ENCODE measurements at regions not wholly inside any gene's neighbourhood (a gene's known extent, or its start where the extent isn't known, plus 50 kb on each side); places are given as distances from the start of the nearest gene placed in this dataset.
A peak's percentile ranks its signal among the peaks of the same experiment; 100 is the strongest.

DNA sequence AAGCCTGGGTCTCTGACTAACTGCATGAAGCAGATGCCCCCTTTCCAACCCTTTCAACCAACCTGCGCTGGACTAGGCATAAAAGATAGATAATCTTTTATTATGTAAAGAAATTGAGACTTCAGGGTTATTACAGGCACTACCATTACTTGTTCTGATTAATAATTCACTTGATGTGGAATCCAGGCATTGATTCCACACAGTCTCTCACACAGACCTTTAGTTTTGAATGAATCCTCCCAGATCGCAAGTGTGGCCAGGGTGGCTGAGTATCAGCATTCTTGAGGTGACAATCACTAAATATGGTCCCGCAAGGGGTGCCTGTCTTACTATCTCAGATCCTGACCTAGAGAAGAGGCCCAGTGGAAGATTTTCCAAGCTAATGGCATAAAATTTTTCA, 368.9 kb upstream of the ONECUT1 start:
- Mint-ChIP-seq H3K27ac (ENCODE audit: unreplicated experiment) (no peak overlapping the region), H3K36me3 (ENCODE audit: unreplicated experiment) (no peaks in the 10 kb centered on the region), H3K4me3 (ENCODE audit: unreplicated experiment) (no peak overlapping the region), H3K9me3 (ENCODE audit: unreplicated experiment) (no peaks in the 10 kb centered on the region), H3K27me3 (ENCODE audit: unreplicated experiment) (no peaks in the 10 kb centered on the region), H3K4me1 (ENCODE audit: low read depth, unreplicated experiment) (peaks cover 3% of the 10 kb centered on the region)
- no peak for DNase-seq
- TF ChIP-seq, protein P1, sequence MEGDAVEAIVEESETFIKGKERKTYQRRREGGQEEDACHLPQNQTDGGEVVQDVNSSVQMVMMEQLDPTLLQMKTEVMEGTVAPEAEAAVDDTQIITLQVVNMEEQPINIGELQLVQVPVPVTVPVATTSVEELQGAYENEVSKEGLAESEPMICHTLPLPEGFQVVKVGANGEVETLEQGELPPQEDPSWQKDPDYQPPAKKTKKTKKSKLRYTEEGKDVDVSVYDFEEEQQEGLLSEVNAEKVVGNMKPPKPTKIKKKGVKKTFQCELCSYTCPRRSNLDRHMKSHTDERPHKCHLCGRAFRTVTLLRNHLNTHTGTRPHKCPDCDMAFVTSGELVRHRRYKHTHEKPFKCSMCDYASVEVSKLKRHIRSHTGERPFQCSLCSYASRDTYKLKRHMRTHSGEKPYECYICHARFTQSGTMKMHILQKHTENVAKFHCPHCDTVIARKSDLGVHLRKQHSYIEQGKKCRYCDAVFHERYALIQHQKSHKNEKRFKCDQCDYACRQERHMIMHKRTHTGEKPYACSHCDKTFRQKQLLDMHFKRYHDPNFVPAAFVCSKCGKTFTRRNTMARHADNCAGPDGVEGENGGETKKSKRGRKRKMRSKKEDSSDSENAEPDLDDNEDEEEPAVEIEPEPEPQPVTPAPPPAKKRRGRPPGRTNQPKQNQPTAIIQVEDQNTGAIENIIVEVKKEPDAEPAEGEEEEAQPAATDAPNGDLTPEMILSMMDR (IDR thresholded peaks at IDR 0.05; ENCODE audit: partially characterized antibody, unreplicated experiment), result no peak

DNA sequence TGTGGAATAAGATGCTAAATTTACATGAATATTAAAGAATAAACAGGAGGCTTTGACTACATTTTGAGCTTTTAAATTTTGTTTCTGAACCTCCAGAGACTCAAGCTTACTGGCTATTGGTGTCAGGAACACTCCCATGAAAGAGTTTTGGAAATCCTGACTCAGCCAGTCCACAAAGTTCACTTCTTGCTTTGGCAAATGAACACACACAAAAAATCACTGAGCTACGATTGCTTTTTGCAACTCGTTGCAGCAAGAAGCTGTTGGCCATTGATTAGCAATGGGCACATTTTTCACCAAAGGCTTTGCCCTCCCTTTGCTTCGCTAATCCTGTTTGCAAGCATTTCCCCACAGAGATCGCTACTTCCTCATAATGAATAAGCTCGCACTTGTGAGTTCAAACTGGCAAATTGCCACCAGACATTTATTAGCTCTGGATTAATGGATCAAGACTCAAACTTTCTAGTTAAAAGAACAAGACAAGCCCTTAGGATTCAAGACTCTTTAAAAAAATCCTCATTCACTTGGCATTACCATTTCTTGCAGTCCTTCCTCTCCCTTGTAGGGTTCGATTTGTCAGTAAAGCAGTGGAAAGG, 343.2 kb upstream of the ONECUT1 start:
- Mint-ChIP-seq H3K27me3 (ENCODE audit: unreplicated experiment) (peaks cover 4% of the 10 kb centered on the region), H3K36me3 (ENCODE audit: unreplicated experiment) (no peaks in the 10 kb centered on the region), H3K27ac (ENCODE audit: unreplicated experiment) (no peak overlapping the region), H3K9me3 (ENCODE audit: unreplicated experiment) (peaks cover 2% of the 10 kb centered on the region), H3K4me1 (ENCODE audit: low read depth, unreplicated experiment) (peaks cover 33% of the 10 kb centered on the region), H3K4me3 (ENCODE audit: unreplicated experiment) (no peak overlapping the region)
- DNase-seq, result no peak
- TF ChIP-seq, protein P1 (IDR thresholded peaks at IDR 0.05; ENCODE audit: partially characterized antibody, unreplicated experiment), result no peak

DNA sequence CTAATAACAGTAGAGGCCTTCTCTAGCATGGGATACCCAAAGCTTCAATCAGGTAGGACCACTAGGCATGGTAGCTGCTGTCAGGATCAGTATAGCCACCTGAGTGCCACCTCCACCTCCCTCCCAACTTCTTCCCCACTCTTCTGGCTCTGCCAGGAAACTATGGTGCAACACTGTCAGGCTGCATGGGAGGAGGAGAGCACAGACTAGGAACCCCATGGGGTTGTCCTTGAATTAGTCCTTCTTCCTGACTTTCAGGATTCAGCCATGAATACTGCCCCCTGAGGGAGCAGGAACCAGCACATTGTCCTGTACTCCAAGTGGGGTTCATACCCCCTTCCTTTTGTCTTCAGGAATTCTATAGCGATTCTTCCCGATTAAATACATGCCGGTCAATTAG, 340.8 kb upstream of the ONECUT1 start:
- Mint-ChIP-seq H3K27me3 (ENCODE audit: unreplicated experiment) (peaks cover 4% of the 10 kb centered on the region), H3K4me1 (ENCODE audit: low read depth, unreplicated experiment) (peaks cover 41% of the 10 kb centered on the region), H3K9me3 (ENCODE audit: unreplicated experiment) (peaks cover 2% of the 10 kb centered on the region), H3K36me3 (ENCODE audit: unreplicated experiment) (no peaks in the 10 kb centered on the region), H3K4me3 (ENCODE audit: unreplicated experiment) (no peak overlapping the region), H3K27ac (ENCODE audit: unreplicated experiment) (no peak overlapping the region)
- no peak for DNase-seq
- TF ChIP-seq, protein P1 (IDR thresholded peaks at IDR 0.05; ENCODE audit: partially characterized antibody, unreplicated experiment), result no peak

DNA sequence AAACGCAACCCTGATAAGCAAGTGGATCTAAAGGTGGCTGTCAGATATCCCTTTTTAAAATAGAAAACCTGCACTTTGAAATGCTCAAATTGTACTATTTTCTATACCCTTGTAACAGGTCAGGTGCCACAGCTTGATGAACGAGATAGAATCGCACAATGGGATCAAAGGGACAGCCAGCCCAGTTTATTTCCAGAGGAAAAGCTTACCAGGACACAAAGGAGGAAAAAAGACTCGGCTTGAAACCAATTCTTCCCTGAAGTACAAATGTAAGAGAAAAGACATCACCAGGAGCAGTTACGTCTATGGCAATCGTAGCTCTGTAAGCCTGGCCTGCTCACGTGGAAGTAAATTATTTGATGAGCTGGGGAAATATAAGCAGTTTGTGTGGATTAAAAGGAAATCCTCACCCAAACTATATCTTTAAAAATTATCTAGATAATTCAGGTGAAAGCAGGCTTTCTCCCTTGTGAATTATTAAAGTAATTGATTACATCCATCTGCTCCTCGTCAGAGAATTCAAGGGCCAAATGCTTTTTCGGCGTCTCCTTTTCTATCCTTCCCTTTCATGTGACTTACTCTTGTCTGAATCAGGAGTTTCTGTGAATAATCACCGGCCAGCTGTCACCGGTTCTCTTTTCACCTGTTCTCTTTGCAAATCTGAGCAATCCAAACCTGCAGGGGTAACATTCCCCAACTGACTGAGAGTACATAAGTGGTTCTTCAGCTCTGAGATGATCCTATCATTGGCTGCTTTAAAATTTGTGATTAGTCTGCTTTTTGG, 339.2 kb upstream of the ONECUT1 start:
- H3K9me3 Mint-ChIP-seq (ENCODE audit: unreplicated experiment), result peaks cover 2% of the 10 kb centered on the region
- TF ChIP-seq, protein P1 (IDR thresholded peaks at IDR 0.05; ENCODE audit: partially characterized antibody, unreplicated experiment), result no peak
- no peak for DNase-seq
- peak overlapping the region; percentile 71 for H3K4me3 Mint-ChIP-seq (ENCODE audit: unreplicated experiment)
- H3K4me1 Mint-ChIP-seq (ENCODE audit: low read depth, unreplicated experiment), result peaks cover 43% of the 10 kb centered on the region
- no peaks in the 10 kb centered on the region for H3K36me3 Mint-ChIP-seq (ENCODE audit: unreplicated experiment)
- peak overlapping the region; percentile 84 for H3K27ac Mint-ChIP-seq (ENCODE audit: unreplicated experiment)
- H3K27me3 Mint-ChIP-seq (ENCODE audit: unreplicated experiment), result peaks cover 4% of the 10 kb centered on the region

DNA sequence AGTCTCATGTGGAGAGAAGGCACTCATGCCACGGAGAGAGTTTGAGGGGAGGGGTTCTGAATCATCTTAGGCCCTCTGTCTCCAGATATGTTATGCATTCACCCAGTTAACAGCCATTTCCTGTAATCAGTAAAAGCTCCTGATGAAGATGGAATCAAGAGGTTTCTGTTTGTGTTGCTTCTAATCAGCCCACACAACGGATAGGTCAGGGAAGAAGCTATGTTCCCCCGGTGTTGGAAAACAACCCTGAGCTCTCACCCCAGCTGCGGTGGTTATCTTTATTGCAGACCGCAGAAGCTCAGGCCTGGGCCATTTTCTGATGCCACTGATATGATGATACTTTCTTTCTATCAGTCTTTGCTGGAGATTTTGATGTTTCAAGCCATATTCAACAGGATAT, 338.5 kb upstream of the ONECUT1 start:
- H3K4me1 Mint-ChIP-seq (ENCODE audit: low read depth, unreplicated experiment), result peaks cover 45% of the 10 kb centered on the region
- DNase-seq, result no peak
- H3K36me3 Mint-ChIP-seq (ENCODE audit: unreplicated experiment), result no peaks in the 10 kb centered on the region
- TF ChIP-seq, protein P1 (IDR thresholded peaks at IDR 0.05; ENCODE audit: partially characterized antibody, unreplicated experiment), result no peak
- peak overlapping the region; percentile 3 for H3K4me3 Mint-ChIP-seq (ENCODE audit: unreplicated experiment)
- H3K27me3 Mint-ChIP-seq (ENCODE audit: unreplicated experiment), result peaks cover 4% of the 10 kb centered on the region
- H3K27ac Mint-ChIP-seq (ENCODE audit: unreplicated experiment), result peak overlapping the region; percentile 84
- H3K9me3 Mint-ChIP-seq (ENCODE audit: unreplicated experiment), result peaks cover 2% of the 10 kb centered on the region

Data from glutamatergic neuron (in vitro differentiated cells).